Stomach smooth muscle (tissue), 2 donors: ENCODE measurements at regions not wholly inside any gene's neighbourhood (a gene's known extent, or its start where the extent isn't known, plus 50 kb on each side); places are given as distances from the start of the nearest gene placed in this dataset.
"Not testable (repeated sequence)": the region's sequence is repeated elsewhere in the genome, so short reads cannot be mapped to it uniquely, and the experiment has no call there.

Experiments
- H3K27ac ChIP-seq: one replicate; pipeline ENCODE4 v1.7.0; 2013; ENCODE audit warnings: mild to moderate bottlenecking, low read length, inconsistent platforms
- H3K27me3 ChIP-seq, 2 donors: one replicate each; pipeline ENCODE4 v1.7.0; 2013; ENCODE audit warnings: low read length in 2 of 2; ENCODE audit not compliant: insufficient read depth in 2 of 2, control insufficient read depth in 1 of 2
- H3K36me3 ChIP-seq, 2 donors: one replicate each; pipeline ENCODE4 v1.7.0; 2013; ENCODE audit warnings: low read length in 2 of 2; ENCODE audit not compliant: control insufficient read depth in 2 of 2, insufficient read depth in 2 of 2
- H3K4me1 ChIP-seq: one replicate; pipeline ENCODE4 v1.7.0; 2013; ENCODE audit warnings: low read length; ENCODE audit not compliant: control insufficient read depth, insufficient read depth
- H3K4me3 ChIP-seq, 2 donors: one replicate each; pipeline ENCODE4 v1.7.0; 2013; ENCODE audit warnings: low read length in 2 of 2
- H3K9ac ChIP-seq, 2 donors: one replicate each; pipeline ENCODE4 v1.7.0; 2013; ENCODE audit warnings: low read length in 2 of 2, mild to moderate bottlenecking in 1 of 2
- H3K9me3 ChIP-seq, 2 donors: one replicate each; pipeline ENCODE4 v1.7.0; 2013; ENCODE audit warnings: low read length in 2 of 2; ENCODE audit not compliant: control insufficient read depth in 2 of 2
- donor health status: healthy.
- donor health status: Pancreatic carcinoma.

- peaks cover 0 to 2% of the 10 kb centered on the region in 2 donors for H3K9me3 ChIP-seq
- no peak overlapping the region for H3K4me3 ChIP-seq
- no peak overlapping the region for H3K9ac ChIP-seq
- H3K4me1 ChIP-seq = no peaks in the 10 kb centered on the region
- no peaks in the 10 kb centered on the region for H3K27me3 ChIP-seq
- no peaks in the 10 kb centered on the region for H3K36me3 ChIP-seq
- no peak overlapping the region for H3K27ac ChIP-seq
Measured at GRCh38 chr19:27821418-27822018, 1391.4 kb downstream of the UQCRFS1 start.

- no peaks in the 10 kb centered on the region for H3K4me1 ChIP-seq
- H3K27me3 ChIP-seq = no peaks in the 10 kb centered on the region
- no peaks in the 10 kb centered on the region for H3K36me3 ChIP-seq
- no peaks in the 10 kb centered on the region for H3K9me3 ChIP-seq
- H3K4me3 ChIP-seq = no peak overlapping the region
- H3K9ac ChIP-seq = no peak overlapping the region
- no peak overlapping the region for H3K27ac ChIP-seq
Measured at GRCh38 chr19:27815985-27816384, 1397.0 kb downstream of the UQCRFS1 start.

GRCh38 chr19:27814834-27815233, 1398.1 kb downstream of the UQCRFS1 start:
- not testable (repeated sequence) for H3K36me3 ChIP-seq, H3K9ac ChIP-seq, H3K4me3 ChIP-seq, H3K9me3 ChIP-seq, H3K4me1 ChIP-seq, H3K27me3 ChIP-seq, H3K27ac ChIP-seq

- H3K4me1 ChIP-seq, H3K36me3 ChIP-seq, H3K27me3 ChIP-seq, H3K9ac ChIP-seq, H3K9me3 ChIP-seq, H3K4me3 ChIP-seq, H3K27ac ChIP-seq: not testable (repeated sequence)
Measured at GRCh38 chr19:27814274-27814673, 1398.7 kb downstream of the UQCRFS1 start.

- peaks cover 0 to 3% of the 10 kb centered on the region in 2 donors for H3K36me3 ChIP-seq
- H3K9me3 ChIP-seq = no peaks in the 10 kb centered on the region
- H3K4me3 ChIP-seq = no peak overlapping the region
- H3K27ac ChIP-seq = no peak overlapping the region
- no peaks in the 10 kb centered on the region for H3K27me3 ChIP-seq
- H3K9ac ChIP-seq = no peak overlapping the region
- no peaks in the 10 kb centered on the region for H3K4me1 ChIP-seq
Measured at GRCh38 chr19:27806471-27807070, 1406.4 kb downstream of the UQCRFS1 start.

GRCh38 chr19:27805848-27806247, 1407.1 kb downstream of the UQCRFS1 start:
- H3K27ac ChIP-seq = no peak overlapping the region
- H3K4me1 ChIP-seq = no peaks in the 10 kb centered on the region
- H3K27me3 ChIP-seq = no peaks in the 10 kb centered on the region
- no peaks in the 10 kb centered on the region for H3K9me3 ChIP-seq
- no peak overlapping the region for H3K9ac ChIP-seq
- H3K36me3 ChIP-seq = peaks cover 0 to 3% of the 10 kb centered on the region in 2 donors
- no peak overlapping the region for H3K4me3 ChIP-seq

GRCh38 chr19:27802293-27802692, 1410.7 kb downstream of the UQCRFS1 start:
- not testable (repeated sequence) for H3K27me3 ChIP-seq, H3K27ac ChIP-seq, H3K9ac ChIP-seq, H3K36me3 ChIP-seq, H3K4me3 ChIP-seq, H3K4me1 ChIP-seq, H3K9me3 ChIP-seq

GRCh38 chr19:27796540-27796939, 1416.4 kb downstream of the UQCRFS1 start:
- H3K36me3 ChIP-seq = peaks cover 0 to 5% of the 10 kb centered on the region in 2 donors
- no peak overlapping the region for H3K4me3 ChIP-seq
- no peak overlapping the region for H3K9ac ChIP-seq
- no peak overlapping the region for H3K27ac ChIP-seq
- H3K4me1 ChIP-seq = peaks cover 15% of the 10 kb centered on the region
- no peaks in the 10 kb centered on the region for H3K27me3 ChIP-seq
- H3K9me3 ChIP-seq = no peaks in the 10 kb centered on the region

GRCh38 chr19:27796073-27796472, 1416.9 kb downstream of the UQCRFS1 start:
- no peak overlapping the region for H3K27ac ChIP-seq
- H3K9me3 ChIP-seq = no peaks in the 10 kb centered on the region
- peaks cover 15% of the 10 kb centered on the region for H3K4me1 ChIP-seq
- no peaks in the 10 kb centered on the region for H3K27me3 ChIP-seq
- H3K9ac ChIP-seq = no peak overlapping the region
- H3K36me3 ChIP-seq = peaks cover 0 to 5% of the 10 kb centered on the region in 2 donors
- H3K4me3 ChIP-seq = no peak overlapping the region

GRCh38 chr19:27795369-27795768, 1417.6 kb downstream of the UQCRFS1 start:
- H3K36me3 ChIP-seq = peaks cover 0 to 5% of the 10 kb centered on the region in 2 donors
- peaks cover 15% of the 10 kb centered on the region for H3K4me1 ChIP-seq
- no peak overlapping the region for H3K9ac ChIP-seq
- H3K4me3 ChIP-seq = no peak overlapping the region
- no peak overlapping the region for H3K27ac ChIP-seq
- H3K27me3 ChIP-seq = no peaks in the 10 kb centered on the region
- H3K9me3 ChIP-seq = no peaks in the 10 kb centered on the region

- H3K4me3 ChIP-seq = peak overlapping the region; percentile 73 to 100
- H3K9ac ChIP-seq = peak overlapping the region; percentile 90 to 91
- H3K27ac ChIP-seq = peak overlapping the region; percentile 90
- no peaks in the 10 kb centered on the region for H3K9me3 ChIP-seq
- peaks cover 15% of the 10 kb centered on the region for H3K4me1 ChIP-seq
- H3K27me3 ChIP-seq = no peaks in the 10 kb centered on the region
- peaks cover 0 to 5% of the 10 kb centered on the region in 2 donors for H3K36me3 ChIP-seq
Measured at GRCh38 chr19:27794494-27795042, 1418.4 kb downstream of the UQCRFS1 start.
